Kidney capillary endothelial cell (primary cell): ENCODE measurements at regions not wholly inside any gene's neighbourhood (a gene's known extent, or its start where the extent isn't known, plus 50 kb on each side); places are given as distances from the start of the nearest gene placed in this dataset.

ENCODE experiments used
- DNase-seq: peaks from one replicate; pipeline ENCODE4 v3.0.0-alpha.2; 2018; ENCODE audit warnings: low spot score

DNA sequence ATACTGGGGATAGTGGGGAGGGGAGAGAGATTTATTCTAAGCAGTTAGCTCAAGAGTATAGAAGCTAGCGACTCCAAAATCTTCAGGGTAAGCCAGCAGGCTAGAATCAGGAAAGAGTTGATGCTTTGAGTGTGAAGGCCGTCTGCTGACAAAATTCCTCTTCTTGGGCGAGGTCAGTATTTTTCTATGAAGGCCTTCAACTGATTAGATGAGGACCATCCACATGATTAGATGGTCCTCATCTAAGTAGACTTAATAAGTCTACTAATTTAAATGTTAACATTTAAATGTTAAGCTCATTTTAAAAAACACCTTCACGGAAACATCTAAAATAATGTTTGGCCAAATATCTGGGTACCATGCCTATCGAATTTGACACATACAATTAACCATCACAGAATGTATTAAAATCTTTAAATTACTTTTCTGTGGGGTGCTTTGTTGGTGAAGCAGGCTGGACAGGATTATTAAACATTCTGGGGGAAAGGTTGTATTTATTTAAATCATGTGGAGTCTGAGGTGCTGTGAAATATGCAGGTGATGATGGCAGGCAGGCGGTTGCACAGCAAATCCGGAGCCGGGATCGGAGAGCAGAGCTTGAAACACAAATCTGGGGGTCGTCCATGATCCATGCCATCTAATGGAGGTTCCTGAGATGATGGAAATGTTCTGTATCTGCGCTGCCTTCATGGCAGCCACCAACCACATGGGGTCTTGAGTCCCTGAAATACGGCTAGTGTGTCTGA lies 49.8 kb upstream of the ADORA2B start:
- no peak for DNase-seq
